22Rv1 (cell line): ENCODE measurements at regions not wholly inside any gene's neighbourhood (a gene's known extent, or its start where the extent isn't known, plus 50 kb on each side); places are given as distances from the start of the nearest gene placed in this dataset.

Source experiments
- CTCF ChIP-seq: fragments of 450-650 bp; IDR thresholded peaks from 2 replicates; pipeline ENCODE4 v1.5.1; 2017; ENCODE audit warnings: mild to moderate bottlenecking
- ZFX ChIP-seq: fragments of 450-650 bp; IDR thresholded peaks from 2 replicates; pipeline ENCODE4 v1.6.1; 2017; ENCODE audit warnings: antibody characterized with exemption, borderline replicate concordance

- no peak for TF ChIP-seq CTCF
- TF ChIP-seq ZFX: no peak
These were observed 216.8 kb upstream of the DTNBP1 start for GRCh38 chr6:15879371-15880261.
